H1 (cell line): ENCODE measurements at regions not wholly inside any gene's neighbourhood (a gene's known extent, or its start where the extent isn't known, plus 50 kb on each side); places are given as distances from the start of the nearest gene placed in this dataset.
A peak's percentile ranks its signal among the peaks of the same experiment; 100 is the strongest.

Source experiments
- CTCF ChIA-PET: fragments of 300-600 bp; sonication (Branson Sonifier 250); formaldehyde crosslinking; loops from one replicate; lab custom pipeline; 2021; ENCODE audit not compliant: partially characterized antibody; lab: Charles Lee
- POLR2A ChIA-PET: fragments of 300-600 bp; sonication (Branson Sonifier 250); formaldehyde crosslinking; loops from one replicate; lab custom pipeline; 2021; ENCODE audit warnings: inconsistent platforms; ENCODE audit not compliant: partially characterized antibody; lab: Charles Lee
- DNase-seq, 2 experiments: peaks; one replicate each; pipeline versions ENCODE4 v3.0.0 to v3.0.0-alpha.2; 2010 to 2022; ENCODE audit warnings: low spot score in 2 of 2, low read depth in 1 of 2, mixed read lengths in 1 of 2
- FAIRE-seq: peaks from 2 replicates; lab custom pipeline; 2011; peaks lifted over from hg19 to GRCh38; lab: Jason Lieb, UNC
- H2AFZ ChIP-seq: 2 replicates; pipeline ENCODE4 v1.8.1; 2012; ENCODE audit warnings: low read length, inconsistent platforms
- H2AK5ac ChIP-seq: 2 replicates; pipeline ENCODE4 v1.6.1; 2013; ENCODE audit warnings: low read depth, low read length
- H2BK120ac ChIP-seq: replicated peaks from 2 replicates; pipeline ENCODE3; 2013; ENCODE audit warnings: low read depth, low read length, inconsistent platforms
- H2BK12ac ChIP-seq: 2 replicates; pipeline ENCODE4 v1.6.1; 2013; ENCODE audit warnings: low read depth, low read length
- H2BK15ac ChIP-seq: 2 replicates; pipeline ENCODE4 v1.6.1; 2013; ENCODE audit warnings: low read length
- H2BK20ac ChIP-seq: 2 replicates; pipeline ENCODE4 v1.6.1; 2013; ENCODE audit warnings: low read length
- H2BK5ac ChIP-seq: 2 replicates; pipeline ENCODE4 v1.6.1; 2013; ENCODE audit warnings: low read depth, low read length
- H3K14ac ChIP-seq: 2 replicates; pipeline ENCODE4 v1.6.1; 2013; ENCODE audit warnings: inconsistent platforms; ENCODE audit not compliant: insufficient read length
- H3K18ac ChIP-seq: 2 replicates; pipeline ENCODE4 v1.6.1; 2013; ENCODE audit warnings: low read length; ENCODE audit errors: extremely low read depth
- H3K23ac ChIP-seq: 2 replicates; pipeline ENCODE4 v1.6.1; 2013; ENCODE audit warnings: inconsistent platforms; ENCODE audit not compliant: insufficient read length
- H3K23me2 ChIP-seq: 2 replicates; pipeline ENCODE4 v1.6.1; 2013; ENCODE audit warnings: low read depth, low read length
- H3K27ac ChIP-seq: 2 replicates; pipeline ENCODE4 v1.6.1; 2011; ENCODE audit warnings: low read depth, low read length, inconsistent platforms
- H3K27me3 ChIP-seq, 4 experiments: replicated peaks in 1 of 4; 1 replicate in 1 of 4; 2 replicates in 3 of 4; pipeline versions ENCODE4 v1.6.1 to v1.8.1; 2011 to 2013; ENCODE audit warnings: low read length in 3 of 4, mild to moderate bottlenecking in 3 of 4, inconsistent platforms in 2 of 4, mixed read lengths in 2 of 4, moderate library complexity in 1 of 4; ENCODE audit not compliant: control insufficient read depth in 3 of 4, insufficient read depth in 3 of 4; ENCODE audit errors: extremely low read depth in 1 of 4
- H3K36me3 ChIP-seq, 4 experiments: 2 replicates each; pipeline versions ENCODE4 v1.6.1 to v1.8.1; 2011 to 2013; ENCODE audit warnings: mild to moderate bottlenecking in 4 of 4, low read length in 3 of 4, moderate library complexity in 2 of 4, control low read depth in 1 of 4, inconsistent platforms in 1 of 4; ENCODE audit not compliant: insufficient read depth in 4 of 4, control insufficient read depth in 2 of 4
- H3K4ac ChIP-seq: replicated peaks from 2 replicates; pipeline ENCODE3; 2013; ENCODE audit warnings: low read length, low read depth, mixed read lengths, inconsistent platforms; ENCODE audit not compliant: insufficient read length
- H3K4me1 ChIP-seq, 4 experiments: replicated peaks in 1 of 4; 1 replicate in 1 of 4; 2 replicates in 3 of 4; pipeline versions ENCODE4 v1.6.1 to v1.8.1; 2011 to 2013; ENCODE audit warnings: low read length in 3 of 4, inconsistent platforms in 2 of 4, mixed read lengths in 1 of 4; ENCODE audit not compliant: insufficient read depth in 4 of 4, control insufficient read depth in 3 of 4
- H3K4me2 ChIP-seq, 2 experiments: 2 replicates each; pipeline versions ENCODE4 v1.6.1 to v1.8.1; 2011 to 2013; ENCODE audit warnings: low read depth in 2 of 2, low read length in 2 of 2, control low read depth in 1 of 2, inconsistent platforms in 1 of 2, mild to moderate bottlenecking in 1 of 2; ENCODE audit not compliant: insufficient read depth in 1 of 2
- H3K4me3 ChIP-seq, 4 experiments: fragments of 200-600, 300-600 bp in 1 of 4; sonication (generic), shearing (Covaris generic), sonication (Bioruptor Twin) in 1 of 4; 2 replicates each; pipeline versions ENCODE4 v1.5.1 to v1.8.1; 2011 to 2016; ENCODE audit warnings: low read length in 4 of 4, low read depth in 3 of 4, control low read depth in 2 of 4, inconsistent platforms in 2 of 4, mild to moderate bottlenecking in 2 of 4, mixed read lengths in 1 of 4, moderate library complexity in 1 of 4; ENCODE audit not compliant: insufficient read depth in 2 of 4; ENCODE audit errors: extremely low read depth in 1 of 4
- H3K56ac ChIP-seq: replicated peaks from 2 replicates; pipeline ENCODE3; 2013; ENCODE audit warnings: low read depth, mild to moderate bottlenecking, mixed read lengths, low read length, inconsistent platforms; ENCODE audit not compliant: insufficient read length
- H3K79me1 ChIP-seq: 2 replicates; pipeline ENCODE4 v1.6.1; 2013; ENCODE audit warnings: low read depth, low read length, control low read depth
- H3K79me2 ChIP-seq, 2 experiments: 2 replicates each; pipeline versions ENCODE4 v1.6.1 to v1.8.1; 2012 to 2013; ENCODE audit warnings: low read length in 2 of 2, mild to moderate bottlenecking in 2 of 2, inconsistent platforms in 1 of 2; ENCODE audit not compliant: insufficient read depth in 2 of 2, control insufficient read depth in 1 of 2
- H3K9ac ChIP-seq, 4 experiments: replicated peaks in 1 of 4; 1 replicate in 1 of 4; 2 replicates in 3 of 4; pipeline versions ENCODE4 v1.6.1 to v1.8.1; 2011 to 2013; ENCODE audit warnings: low read depth in 3 of 4, low read length in 3 of 4, control low read depth in 2 of 4, mild to moderate bottlenecking in 2 of 4, moderate library complexity in 2 of 4, inconsistent platforms in 1 of 4; ENCODE audit errors: extremely low read depth in 1 of 4
- H3K9me3 ChIP-seq, 2 experiments: 2 replicates each; pipeline versions ENCODE4 v1.6.1 to v1.8.1; 2012 to 2013; ENCODE audit warnings: mild to moderate bottlenecking in 2 of 2, moderate library complexity in 2 of 2, control low read depth in 1 of 2, inconsistent platforms in 1 of 2, low read depth in 1 of 2, low read length in 1 of 2, mixed read lengths in 1 of 2; ENCODE audit not compliant: insufficient read depth in 2 of 2
- H4K20me1 ChIP-seq, 2 experiments: replicated peaks in 1 of 2; 2 replicates each; pipeline versions ENCODE3 to v1.8.1; 2011 to 2013; ENCODE audit warnings: inconsistent platforms in 2 of 2, low read length in 2 of 2, mild to moderate bottlenecking in 1 of 2; ENCODE audit not compliant: insufficient read depth in 2 of 2, control insufficient read depth in 1 of 2
- H4K5ac ChIP-seq: 2 replicates; pipeline ENCODE4 v1.6.1; 2013; ENCODE audit warnings: low read length, low read depth, mixed read lengths, inconsistent platforms; ENCODE audit not compliant: insufficient read length
- H4K8ac ChIP-seq: 2 replicates; pipeline ENCODE4 v1.8.0; 2013; ENCODE audit warnings: mild to moderate bottlenecking, moderate library complexity, low read length, inconsistent platforms; ENCODE audit not compliant: insufficient read depth; ENCODE audit errors: extremely low read depth
- H4K91ac ChIP-seq: replicated peaks from 2 replicates; pipeline ENCODE3; 2013; ENCODE audit warnings: low read length, mixed read lengths, inconsistent platforms; ENCODE audit not compliant: insufficient read length
- EP300 ChIP-seq, 2 experiments: IDR thresholded peaks; 1 replicate in 1 of 2; 2 replicates in 1 of 2; pipeline ENCODE4 v1.6.1; 2011 to 2012; ENCODE audit warnings: low read depth in 2 of 2, low read length in 2 of 2, mild to moderate bottlenecking in 2 of 2, borderline replicate concordance in 1 of 2, inconsistent platforms in 1 of 2, moderate library complexity in 1 of 2
- GABPA ChIP-seq: IDR thresholded peaks from 2 replicates; pipeline ENCODE4 v1.6.1; 2011; ENCODE audit warnings: mild to moderate bottlenecking, low read length, moderate library complexity, borderline replicate concordance; ENCODE audit not compliant: insufficient read depth
- HDAC6 ChIP-seq: IDR thresholded peaks from one replicate; pipeline ENCODE4 v1.7.1; 2012; ENCODE audit warnings: low read depth, mild to moderate bottlenecking, inconsistent platforms, low read length, moderate library complexity
- KDM1A ChIP-seq: fragments of 200-600, 300-600 bp; sonication (generic); IDR thresholded peaks from 2 replicates; pipeline ENCODE4 v1.7.1; 2016; ENCODE audit warnings: mild to moderate bottlenecking, low read length, borderline replicate concordance
- MAFK ChIP-seq: IDR thresholded peaks from 2 replicates; pipeline ENCODE4 v1.6.1; 2012; ENCODE audit warnings: low read depth, mild to moderate bottlenecking, improper control_type of control experiment, low read length
- POU5F1 ChIP-seq: IDR thresholded peaks from 2 replicates; pipeline ENCODE4 v1.6.1; 2011; ENCODE audit warnings: low read depth, mild to moderate bottlenecking, low read length, moderate library complexity
- TBP ChIP-seq: IDR thresholded peaks from 2 replicates; pipeline ENCODE4 v1.6.1; 2011; ENCODE audit warnings: low read depth, low read length, improper control_type of control experiment
- TCF12 ChIP-seq: IDR thresholded peaks from 2 replicates; pipeline ENCODE4 v1.6.1; 2011; ENCODE audit warnings: low read depth, mild to moderate bottlenecking, low read length
- WGBS, 2 experiments: shearing (Covaris generic) in 1 of 2; methylation state at CpG; one replicate each; pipeline versions ENCODE4 v1.1.6 to v1.1.7; 2013 to 2015; ENCODE audit warnings: low lambda C conversion rate in 2 of 2, mixed read lengths in 2 of 2, inconsistent platforms in 1 of 2, low coverage in 1 of 2, missing lambda C conversion rate in 1 of 2; ENCODE audit not compliant: insufficient replicate concordance in 2 of 2, insufficient coverage in 1 of 2, insufficient read length in 1 of 2; ENCODE audit errors: extremely low coverage in 1 of 2, missing lambda C conversion rate in 1 of 2; 5-methylcytosine and 5-hydroxymethylcytosine counted together

DNA sequence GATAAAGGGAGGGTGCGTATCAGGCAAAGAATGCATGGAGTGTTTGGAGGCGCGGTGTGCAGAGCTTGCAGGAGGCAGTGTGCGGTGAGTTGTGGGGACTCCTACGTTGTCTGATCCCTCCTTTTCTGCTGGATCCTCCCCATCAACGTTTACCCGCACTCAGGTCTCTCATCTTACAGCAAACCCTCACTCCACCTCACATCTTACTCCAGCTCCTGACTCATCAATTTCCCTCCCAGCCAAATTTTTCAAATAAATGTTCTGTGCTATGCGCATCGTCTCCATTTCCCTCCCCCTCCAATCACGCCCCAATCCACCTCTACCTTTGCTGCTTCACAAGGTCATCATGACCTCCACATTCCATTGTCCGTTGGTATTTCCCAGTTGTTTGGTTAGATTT is 138.9 kb upstream of the KLF4 start:
- Histone ChIP-seq H2BK12ac (peak overlapping the region; percentile 19; the same call in 1 of the 2 replicates), H3K4me1 (peaks cover 6 to 15% (median 7%) of the 10 kb centered on the region in 4 experiments), H2BK120ac (no peak overlapping the region), H3K27me3 (0 out of 7 replicates have a peak, but pooled peaks cover 0 to 2% (median 0%) of the 10 kb centered on the region in 4 experiments), H2AK5ac (no peak overlapping the region), H2BK5ac (no peak overlapping the region; the same call in 1 of the 2 replicates), H3K79me2 (no peaks in the 10 kb centered on the region), H4K20me1 (no peaks in the 10 kb centered on the region), H3K4me3 (no peak overlapping the region), H4K5ac (no peak overlapping the region), H3K14ac (no peak overlapping the region), H2BK20ac (peak overlapping the region; percentile 41; the same call in 1 of the 2 replicates), H3K9me3 (no peaks in the 10 kb centered on the region), H3K4me2 (no peak overlapping the region), H2BK15ac (no peak overlapping the region; the same call in 1 of the 2 replicates), H4K8ac (no peak overlapping the region), H2AFZ (no peak overlapping the region), H3K36me3 (no peaks in the 10 kb centered on the region), H3K27ac (no peak overlapping the region), H3K18ac (0 out of 2 replicates have a peak overlapping the region, but pooled peaks have one; percentile 0), H3K4ac (no peak overlapping the region), H3K9ac (no peak overlapping the region), H3K56ac (no peak overlapping the region), H3K79me1 (no peaks in the 10 kb centered on the region), H4K91ac (no peak overlapping the region), H3K23ac (no peak overlapping the region), H3K23me2 (no peaks in the 10 kb centered on the region)
- ChIA-PET CTCF (interaction anchor here (0.7 to 1.5 kb wide), 4 partner anchors 11 to 206 kb away, joined by 3 to 6 read pairs (median 4); no protein-coding TSS in a partner anchor), POLR2A (no interaction called here)
- FAIRE-seq (no peak), DNase-seq (no peak)
- TF ChIP-seq TCF12 (no peak), GABPA (no peak), TBP (no peak), POU5F1 (no peak), EP300 (IDR thresholded peaks at IDR 0.05; ENCODE audit: borderline replicate concordance in 1 of 2, low read depth in 2 of 2, low read length in 2 of 2) (no peak), HDAC6 (no peak), MAFK (no peak), KDM1A (no peak)
- 92% methylated on average over 11 of the region's 11 CpGs; no CpG with 5 or more reads in 1 of the 2 experiments for WGBS, 2 experiments
